K562 (cell line): ENCODE measurements at regions not wholly inside any gene's neighbourhood (a gene's known extent, or its start where the extent isn't known, plus 50 kb on each side); places are given as distances from the start of the nearest gene placed in this dataset.

Experiments
- CREB1 ChIP-seq, 2 experiments: sonication (generic) in 1 of 2; formaldehyde crosslinking in 1 of 2; IDR thresholded peaks; 2 replicates each; pipeline versions ENCODE4 v1.6.1 to v1.8.0; 2012 to 2022; ENCODE audit warnings: inconsistent platforms in 1 of 2, mild to moderate bottlenecking in 1 of 2, missing genetic modification reagents in 1 of 2, moderate library complexity in 1 of 2
- DACH1 ChIP-seq: fragments of 450-650 bp; IDR thresholded peaks from 2 replicates; pipeline ENCODE4 v1.6.1; 2018; ENCODE audit not compliant: partially characterized antibody
- EZH2 ChIP-seq: IDR thresholded peaks from 2 replicates; pipeline ENCODE4 v1.6.1; 2012; ENCODE audit warnings: low read depth, mild to moderate bottlenecking, inconsistent platforms, low read length, borderline replicate concordance
- FOXK1 ChIP-seq: sonication (generic); formaldehyde crosslinking; IDR thresholded peaks from 2 replicates; pipeline ENCODE4 v1.8.0; 2022; ENCODE audit warnings: missing genetic modification reagents, mild to moderate bottlenecking, borderline replicate concordance
- GATA2 ChIP-seq: sonication (generic); formaldehyde crosslinking; IDR thresholded peaks from 2 replicates; pipeline ENCODE4 v1.4.0; 2020; ENCODE audit warnings: mild to moderate bottlenecking, missing genetic modification reagents
- ILK ChIP-seq: fragments of 450-650 bp; IDR thresholded peaks from 2 replicates; pipeline ENCODE4 v1.6.1; 2016; ENCODE audit warnings: missing genetic modification characterization, low read depth, mild to moderate bottlenecking, missing compliant biosample characterization, moderate library complexity, borderline replicate concordance
- JUNB ChIP-seq: fragments of 450-650 bp; formaldehyde crosslinking; conservative IDR thresholded peaks from 2 replicates; pipeline ENCODE4 v1.4.0; 2020; ENCODE audit warnings: mild to moderate bottlenecking
- RAD51 ChIP-seq: fragments of 450-650 bp; IDR thresholded peaks from 2 replicates; pipeline ENCODE4 v1.7.1; 2016; ENCODE audit warnings: low read depth, mild to moderate bottlenecking, borderline replicate concordance
- RBM22 ChIP-seq: fragments of 200-400 bp; formaldehyde crosslinking; IDR thresholded peaks from 2 replicates; pipeline ENCODE4 v1.6.1; 2018; ENCODE audit warnings: low read length, low read depth; ENCODE audit not compliant: poor library complexity, severe bottlenecking
- SMARCC2 ChIP-seq: fragments of 450-650 bp; IDR thresholded peaks from 2 replicates; pipeline ENCODE4 v1.6.1; 2017; ENCODE audit warnings: antibody characterized with exemption, moderate library complexity, mild to moderate bottlenecking, low read depth
- SREBF2 ChIP-seq: sonication (generic); formaldehyde crosslinking; IDR thresholded peaks from 2 replicates; pipeline ENCODE4 v1.4.0; 2020; ENCODE audit warnings: mild to moderate bottlenecking, missing genetic modification reagents
- STAG1 ChIP-seq: sonication (generic); formaldehyde crosslinking; IDR thresholded peaks from 2 replicates; pipeline ENCODE4 v1.5.0; 2020; ENCODE audit warnings: missing genetic modification reagents, borderline replicate concordance
- ZKSCAN1 ChIP-seq: fragments of 150-350 bp; IDR thresholded peaks from 2 replicates; pipeline ENCODE4 v1.6.1; 2016; ENCODE audit warnings: low read depth, low read length

GRCh38 chr12:95395696-95396095, 78.3 kb upstream of the METAP2 start:
- TF ChIP-seq RAD51 (no peak), GATA2 (CRISPR knock-in tag) (no peak), CREB1 (IDR thresholded peaks at IDR 0.05) (no peak), CREB1 (CRISPR knock-in tag; IDR thresholded peaks at IDR 0.05) (no peak), RBM22 (no peak), EZH2 (no peak), STAG1 (CRISPR knock-in tag) (no peak), SMARCC2 (no peak), ZKSCAN1 (no peak), DACH1 (no peak), FOXK1 (no peak), ILK (no peak), JUNB (CRISPR knock-in tag) (no peak), SREBF2 (CRISPR knock-in tag) (no peak)
